GM21423 (cell line): ENCODE measurements at regions not wholly inside any gene's neighbourhood (a gene's known extent, or its start where the extent isn't known, plus 50 kb on each side); places are given as distances from the start of the nearest gene placed in this dataset.

Experiments
- ATAC-seq: cut with Tn5 transposase; IDR thresholded peaks from one replicate; pipeline ENCODE4 v1.9.1; 2021; ENCODE audit warnings: mild to moderate bottlenecking, moderate library complexity; ENCODE audit not compliant: unreplicated experiment

DNA sequence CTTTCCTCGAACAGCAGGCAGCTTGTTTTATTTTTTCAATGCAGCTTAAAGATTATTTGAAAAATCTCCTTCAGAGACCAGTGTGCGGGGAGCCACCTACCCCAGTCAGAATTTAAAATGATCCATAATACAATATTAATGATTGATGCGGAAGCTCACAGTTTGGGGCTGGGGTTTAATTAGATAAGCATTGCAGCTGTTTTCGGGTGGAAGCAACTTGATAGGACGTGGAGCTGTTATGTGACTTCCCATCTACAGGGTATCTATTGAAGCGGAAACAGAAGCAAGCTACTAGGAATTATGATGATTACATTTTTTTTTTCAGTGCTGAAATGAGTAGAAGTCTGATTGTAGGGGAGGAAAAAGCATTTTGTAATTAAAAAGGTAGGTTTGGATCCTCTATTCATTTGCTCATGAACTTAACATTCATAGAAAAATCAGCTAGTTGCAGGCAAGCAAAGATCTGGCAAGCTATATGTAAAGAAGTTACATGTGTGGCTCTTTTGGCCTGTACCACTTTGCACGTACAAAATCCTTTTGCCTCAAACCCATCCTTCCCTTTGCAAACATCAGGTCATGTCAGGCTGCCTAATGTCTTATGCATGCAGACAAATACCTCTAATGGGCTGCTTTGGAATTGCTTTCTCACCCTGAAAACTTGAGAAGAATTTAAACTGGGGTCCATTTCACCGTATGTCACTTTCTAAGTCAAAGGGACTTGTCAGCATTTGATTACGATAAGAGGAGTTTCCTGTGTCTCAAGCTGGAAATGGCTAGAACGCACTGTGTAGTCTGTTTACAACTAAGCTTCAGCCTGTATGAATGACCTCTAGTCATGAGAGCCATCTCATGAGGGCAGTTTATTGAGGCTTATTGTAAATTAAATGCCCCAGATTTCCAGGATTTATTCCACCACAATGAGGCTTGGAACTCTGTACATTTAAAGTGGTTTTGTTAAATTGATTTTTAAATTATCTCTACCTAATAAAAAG lies 267.1 kb upstream of the TMTC4 start:
- ATAC-seq: no peak

DNA sequence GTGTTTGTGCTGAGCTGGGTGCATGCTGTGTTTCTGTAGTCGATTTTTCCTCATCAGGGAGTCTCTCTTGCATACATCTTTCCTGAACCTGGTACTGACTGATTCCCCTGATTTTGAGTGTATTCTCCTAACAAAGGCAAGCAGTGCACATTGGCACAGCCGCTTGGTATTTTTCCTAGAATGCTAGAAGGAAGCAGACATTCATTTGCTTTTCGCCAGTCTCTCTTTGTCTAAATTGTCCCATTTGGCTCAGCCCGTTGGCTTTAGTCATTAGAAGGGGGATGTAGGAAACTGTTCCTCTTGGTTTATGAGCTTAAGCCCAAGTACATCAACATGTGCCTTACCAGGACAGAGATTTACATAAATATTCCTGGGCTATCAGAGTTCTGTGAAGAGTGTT lies 266.1 kb upstream of the TMTC4 start:
- no peak for ATAC-seq

DNA sequence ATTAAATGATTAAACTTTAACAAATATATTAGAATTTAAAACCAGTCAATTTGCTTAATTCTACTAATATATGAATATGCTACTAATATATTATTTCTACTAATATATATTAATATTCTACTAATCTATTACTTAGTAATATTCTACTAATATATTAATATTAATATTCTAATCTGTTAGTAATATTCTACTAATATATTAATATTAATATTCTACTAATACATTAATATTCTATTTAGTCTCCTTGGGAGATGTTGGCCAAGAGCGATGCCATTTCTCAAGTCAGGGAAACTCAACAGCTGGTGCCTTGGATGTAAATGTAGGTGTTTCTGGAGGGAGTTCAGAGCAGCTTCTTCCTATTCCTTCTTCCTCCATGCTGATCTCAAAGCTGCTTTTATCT lies 259.2 kb upstream of the TMTC4 start:
- no peak for ATAC-seq

DNA sequence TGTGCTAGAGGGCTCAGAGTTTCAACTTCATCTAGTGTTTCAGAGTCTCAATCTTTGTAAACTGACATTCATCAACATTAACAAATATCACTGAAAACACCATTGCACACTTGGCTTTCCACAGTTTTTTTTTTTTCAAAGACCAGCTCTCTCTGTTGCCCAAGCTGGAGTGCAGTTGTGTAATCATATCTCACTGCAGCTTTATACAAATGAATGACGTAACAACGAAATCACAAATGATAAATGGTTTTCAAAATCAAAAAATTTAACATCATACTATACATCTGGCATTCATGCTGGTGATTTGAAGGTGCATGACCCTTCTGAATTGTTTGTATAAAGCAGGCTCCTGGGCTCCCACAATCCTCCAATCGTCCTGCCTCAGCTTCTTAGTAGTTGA lies 248.0 kb upstream of the TMTC4 start:
- ATAC-seq: no peak

DNA sequence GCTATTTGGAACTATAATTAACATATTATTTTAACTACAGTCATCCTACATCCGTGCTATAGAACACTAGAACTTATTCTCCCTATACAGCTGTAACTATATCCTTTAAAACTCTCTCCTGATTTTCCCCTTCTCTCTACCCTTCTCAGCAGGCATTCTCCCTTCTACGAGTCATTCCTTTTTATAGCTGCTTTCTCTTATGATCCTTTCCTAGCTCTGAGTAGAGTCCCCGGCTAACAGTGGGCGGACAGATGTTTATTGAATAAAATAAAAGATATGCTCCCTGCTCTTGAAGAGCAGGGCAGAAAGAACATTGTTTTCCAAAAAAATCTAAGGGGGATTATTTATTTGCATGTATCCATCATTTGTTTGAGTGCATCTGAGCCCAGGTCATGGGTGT lies 246.5 kb upstream of the TMTC4 start:
- no peak for ATAC-seq

DNA sequence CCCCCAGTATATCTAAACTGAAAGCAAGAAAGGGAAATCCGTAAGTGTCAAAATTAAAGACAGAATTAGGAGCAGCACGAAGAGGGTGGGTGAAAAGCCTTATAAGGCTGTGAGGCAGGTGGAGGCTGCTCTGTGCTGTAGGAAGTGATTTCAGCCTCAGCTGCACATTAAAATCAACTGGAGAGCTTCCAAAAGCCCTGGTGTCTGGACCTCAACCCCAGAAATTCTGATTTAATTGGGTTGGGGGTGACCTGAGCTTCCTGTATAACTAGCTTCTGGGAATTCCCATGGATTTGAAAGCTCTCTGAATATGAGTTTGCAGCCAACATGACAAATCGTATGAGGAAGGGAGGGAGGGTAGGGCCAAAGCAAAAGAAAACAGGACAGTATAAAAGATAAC lies 242.4 kb upstream of the TMTC4 start:
- no peak for ATAC-seq

DNA sequence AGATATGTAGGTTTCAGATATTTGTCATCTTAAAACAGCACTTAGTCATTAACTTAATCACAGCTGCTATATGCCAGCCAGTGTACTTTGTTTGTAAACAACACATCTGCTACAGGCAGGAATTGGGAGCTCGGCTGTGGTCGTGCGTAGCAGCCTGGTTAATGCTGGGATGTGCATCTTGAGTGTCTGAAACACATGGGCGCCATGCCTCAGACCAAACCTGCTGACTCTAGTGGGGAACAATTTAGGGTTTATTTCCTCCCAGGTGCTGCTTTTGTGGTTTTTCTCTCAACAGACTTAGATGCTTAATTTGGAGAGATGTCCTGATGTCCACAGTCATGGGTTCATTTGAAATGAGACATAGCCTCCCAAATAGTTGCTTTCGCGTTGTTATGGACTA lies 238.5 kb upstream of the TMTC4 start:
- no peak for ATAC-seq

DNA sequence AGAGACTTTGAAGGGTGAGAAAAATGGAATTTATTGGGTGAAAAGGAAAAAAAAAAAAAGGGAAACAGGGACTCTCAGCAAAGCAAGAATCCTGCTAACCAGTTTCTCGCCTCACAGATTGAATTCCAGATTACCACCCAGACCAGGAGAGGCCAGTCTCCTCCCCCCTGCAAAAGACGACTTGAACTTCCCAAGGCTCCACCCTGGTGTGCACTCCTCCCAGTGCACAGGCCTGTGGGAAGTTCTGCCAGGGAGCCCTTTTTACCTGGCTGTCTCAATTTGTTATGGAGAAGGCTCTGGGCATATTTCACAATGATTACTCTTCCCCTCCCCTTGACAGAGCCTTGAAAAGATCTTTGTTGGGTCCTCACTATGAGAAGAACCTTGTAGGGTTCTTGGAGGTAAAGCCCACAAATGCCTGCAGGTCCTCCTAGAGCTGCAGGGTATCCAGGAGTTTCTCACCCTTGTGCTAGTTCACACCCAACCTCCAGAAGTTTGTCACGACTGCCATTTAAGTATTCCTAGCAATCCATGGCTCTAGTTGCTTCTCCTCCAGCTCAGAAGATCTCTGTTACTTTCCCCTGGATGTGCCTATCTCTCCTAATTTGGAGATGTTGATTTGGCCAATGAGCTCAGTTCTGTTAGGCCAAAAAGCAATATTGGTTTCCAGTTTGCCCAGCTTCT lies 229.8 kb upstream of the TMTC4 start:
- no peak for ATAC-seq

DNA sequence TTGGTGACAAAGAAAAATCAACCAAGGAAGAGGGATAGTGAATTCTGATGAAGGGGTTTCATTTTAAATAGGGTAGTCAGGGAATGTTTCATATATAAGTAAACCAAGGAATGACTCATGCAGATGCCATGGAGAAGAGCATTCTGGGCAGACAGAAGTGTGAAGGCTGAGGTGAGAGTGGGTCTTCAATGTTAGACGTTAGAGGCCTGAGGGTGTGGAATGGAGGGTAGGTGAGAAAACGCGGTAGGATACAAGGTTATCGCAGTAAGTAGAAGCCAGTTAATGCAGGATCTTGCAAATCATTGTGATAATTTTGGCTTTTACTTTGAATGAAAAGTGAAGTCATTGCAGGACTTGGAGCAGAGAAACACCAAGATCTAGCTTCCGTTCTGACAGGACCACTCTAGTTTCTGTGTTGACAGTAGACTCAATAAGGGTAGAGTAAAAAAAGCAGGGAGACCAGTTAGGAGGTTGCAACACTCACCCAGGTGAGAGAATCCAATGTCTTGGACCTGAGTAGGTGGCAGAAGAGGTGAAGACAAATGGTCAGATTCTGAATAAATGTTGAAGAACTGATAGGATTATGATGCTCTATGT lies 225.2 kb upstream of the TMTC4 start:
- ATAC-seq: no peak

DNA sequence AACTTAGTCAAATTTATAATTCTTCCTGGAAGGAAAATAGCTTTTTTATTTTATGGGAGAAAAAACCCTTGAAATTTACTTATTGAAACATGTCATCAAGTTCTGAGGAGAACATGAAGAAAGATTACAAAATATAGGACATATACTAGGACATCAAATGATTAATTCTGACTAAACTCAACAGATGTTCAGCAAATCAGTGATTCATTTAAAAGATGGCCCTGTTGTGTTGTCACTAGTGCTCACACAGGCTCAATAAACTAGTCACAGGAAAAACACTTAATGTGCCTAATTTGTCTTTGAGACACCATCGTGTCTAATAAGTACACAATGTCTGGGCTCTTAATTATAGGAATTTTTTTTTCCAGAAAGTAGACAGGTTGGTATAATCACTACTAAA lies 223.8 kb upstream of the TMTC4 start:
- ATAC-seq: no peak

DNA sequence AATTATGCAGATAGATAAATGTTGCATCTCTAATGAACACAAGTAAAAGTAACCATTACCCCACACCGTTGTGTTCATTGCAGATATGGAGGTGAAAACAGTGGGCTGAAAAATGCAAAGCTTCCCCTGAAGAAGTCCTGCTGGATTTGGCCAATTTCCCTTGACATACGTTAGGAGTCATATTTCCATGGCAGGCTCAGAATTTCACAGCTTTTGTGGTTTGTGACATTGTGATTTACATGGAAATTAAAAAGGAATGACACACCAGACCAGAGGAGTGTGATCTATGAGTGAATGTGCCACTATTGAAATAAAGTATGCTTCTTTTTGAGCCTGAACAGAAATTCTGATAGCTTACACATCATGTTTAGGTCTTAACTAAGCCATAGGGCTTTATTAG lies 221.1 kb upstream of the TMTC4 start:
- ATAC-seq: no peak

DNA sequence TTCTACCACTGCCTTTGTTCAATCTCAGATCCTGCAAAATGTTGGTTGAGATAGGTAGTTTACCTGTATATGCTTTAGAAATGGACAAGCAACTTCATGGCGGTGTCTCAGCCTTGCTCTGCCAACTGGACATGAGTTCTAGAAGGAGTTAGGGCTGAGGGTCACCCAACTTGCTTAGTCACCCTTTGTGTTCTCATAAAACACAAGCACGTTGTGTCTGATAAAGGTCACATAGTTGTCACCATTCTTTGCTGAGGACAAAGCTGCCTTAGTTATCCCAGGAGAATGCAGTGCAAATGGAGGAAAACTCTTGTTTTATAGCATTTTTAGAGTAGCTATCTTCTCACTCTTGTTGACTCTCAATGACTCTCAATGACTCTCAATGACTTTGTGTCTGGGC lies 218.4 kb upstream of the TMTC4 start:
- no peak for ATAC-seq

DNA sequence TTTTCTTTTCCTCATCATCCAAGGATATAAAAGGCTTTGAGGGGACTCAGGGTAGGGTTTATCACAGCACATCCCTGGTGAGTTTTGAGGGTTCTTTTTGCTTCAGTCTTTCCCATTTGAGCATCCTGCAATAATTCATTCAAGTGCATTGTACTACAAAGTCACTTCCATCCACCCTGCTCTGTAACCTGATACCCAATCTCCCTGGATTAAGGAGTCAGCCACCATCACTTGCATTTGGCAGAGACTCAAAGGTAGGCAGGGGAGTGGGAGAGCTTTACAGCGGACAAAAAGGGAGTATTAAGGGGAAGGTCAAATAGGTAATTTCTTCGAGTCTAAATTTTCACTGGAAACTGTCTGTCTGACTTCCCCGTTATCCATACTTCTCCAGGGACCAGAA lies 216.1 kb upstream of the TMTC4 start:
- ATAC-seq: no peak

DNA sequence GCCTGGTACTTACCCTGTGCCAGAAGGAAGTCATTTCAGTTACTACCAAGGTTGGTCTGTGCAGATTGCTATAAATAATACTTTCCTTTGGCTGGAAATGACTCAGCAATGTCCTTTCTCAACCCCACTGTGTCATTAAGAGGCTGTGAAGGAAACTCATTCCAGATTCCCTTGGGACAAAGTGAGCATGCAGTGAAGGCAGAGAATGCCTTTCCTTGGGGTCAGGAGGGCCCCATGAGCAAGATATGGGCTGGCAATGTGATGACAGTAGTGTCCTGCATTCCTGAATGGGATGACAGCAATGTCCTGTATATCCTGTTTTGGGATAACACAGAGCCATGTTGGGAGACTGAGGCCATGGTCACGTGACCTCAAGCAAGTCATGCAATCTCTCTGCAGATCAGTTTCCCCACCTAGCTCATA lies 213.1 kb upstream of the TMTC4 start:
- ATAC-seq: no peak

DNA sequence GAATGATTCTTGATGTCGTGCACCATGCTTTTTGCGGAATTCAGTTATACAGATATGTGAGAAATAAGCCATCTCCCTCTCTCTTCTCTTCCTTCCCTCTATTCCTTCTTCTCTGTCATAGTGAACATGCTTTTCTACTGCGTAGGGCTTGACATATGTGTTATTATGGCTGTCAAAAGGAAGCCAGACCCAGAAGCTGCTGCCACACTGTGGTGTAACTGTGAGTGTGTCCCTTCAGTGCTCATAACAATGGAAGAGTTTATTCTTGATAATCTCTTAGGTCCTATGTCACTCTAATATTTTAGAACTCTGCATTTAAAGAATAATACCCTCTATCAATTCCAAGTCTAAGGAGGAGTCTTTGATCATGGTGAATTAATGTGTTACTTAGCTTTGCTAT lies 208.9 kb upstream of the TMTC4 start:
- ATAC-seq: no peak

DNA sequence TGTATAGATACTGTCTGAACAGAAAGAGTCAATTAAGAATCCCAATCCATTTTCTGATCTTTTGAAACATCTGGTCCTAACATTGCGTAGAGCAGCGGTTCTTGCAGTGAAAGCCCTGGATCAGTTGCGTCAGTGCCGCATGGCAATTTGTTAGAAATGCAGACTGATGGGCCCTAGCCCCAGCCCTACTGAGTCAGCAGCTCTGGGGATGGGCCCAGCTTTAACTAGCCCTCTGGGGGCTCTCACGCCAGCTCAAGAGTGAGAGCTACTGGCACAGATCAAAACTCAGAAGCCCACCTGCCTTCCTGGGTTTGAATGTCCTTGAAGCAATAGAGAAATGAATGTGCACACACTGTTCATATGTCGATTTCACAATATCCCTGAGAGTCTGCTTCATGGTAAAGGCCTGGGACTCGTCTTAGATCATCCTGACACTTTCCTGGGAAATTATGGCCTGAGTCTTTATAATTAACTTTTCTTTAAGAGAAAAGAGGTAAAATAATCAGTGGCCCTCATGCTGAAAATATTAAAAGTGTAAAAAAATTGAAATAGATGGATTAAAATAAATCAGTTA lies 206.8 kb upstream of the TMTC4 start:
- no peak for ATAC-seq

DNA sequence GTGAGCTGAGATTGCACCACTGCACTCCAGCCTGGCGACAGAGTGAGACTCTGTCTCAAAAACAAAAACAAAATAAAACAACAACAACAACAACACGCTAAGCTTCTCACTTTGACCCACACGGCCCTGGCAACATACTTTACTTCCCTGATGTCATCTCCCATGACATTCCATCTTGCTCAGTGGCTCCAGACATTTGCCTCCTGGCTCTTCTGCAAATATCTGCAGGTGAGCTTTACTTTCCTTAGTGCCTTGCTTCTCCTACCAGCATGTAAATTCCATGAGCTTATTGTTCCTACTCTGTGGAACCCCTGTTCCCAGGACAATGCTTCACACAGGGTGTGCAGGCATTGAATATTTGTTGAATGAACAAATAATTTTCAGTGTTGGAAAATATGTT lies 205.6 kb upstream of the TMTC4 start:
- ATAC-seq: no peak

DNA sequence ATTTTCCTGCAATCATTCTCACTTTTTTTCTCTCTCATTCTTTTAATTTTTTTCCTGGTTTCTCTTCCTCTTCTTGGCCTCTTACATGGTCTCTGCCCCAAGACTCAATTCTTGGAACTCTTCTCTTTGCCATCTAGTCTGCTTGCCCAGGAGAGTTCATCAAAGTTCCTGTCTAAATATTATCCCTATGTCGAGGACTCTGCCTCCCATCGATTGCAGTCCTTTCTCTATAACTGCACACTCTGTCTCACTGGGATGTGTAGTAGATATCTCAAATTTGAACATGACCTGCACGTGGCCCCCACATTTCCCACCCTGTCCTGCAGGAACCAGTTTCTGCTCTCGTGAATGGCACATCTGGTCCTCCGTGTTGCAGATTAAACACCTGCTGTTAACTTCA lies 204.7 kb upstream of the TMTC4 start:
- no peak for ATAC-seq

DNA sequence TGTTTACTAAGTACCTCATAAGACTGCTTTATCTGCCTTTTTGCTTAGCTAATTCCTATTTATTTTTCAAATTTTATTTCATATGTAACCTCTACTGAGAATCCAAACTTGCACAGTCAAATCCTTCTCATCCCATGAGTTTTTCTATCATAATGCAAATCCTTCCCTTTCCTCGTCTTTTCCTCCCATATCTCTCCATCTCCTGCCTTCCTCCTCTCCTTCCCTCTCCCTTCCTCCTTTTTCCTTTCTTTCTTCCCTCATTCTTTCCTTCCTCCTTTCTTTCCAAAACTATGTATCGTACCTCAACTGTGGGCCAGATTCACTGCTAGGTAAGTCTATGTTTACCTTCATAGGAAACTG lies 201.4 kb upstream of the TMTC4 start:
- no peak for ATAC-seq

DNA sequence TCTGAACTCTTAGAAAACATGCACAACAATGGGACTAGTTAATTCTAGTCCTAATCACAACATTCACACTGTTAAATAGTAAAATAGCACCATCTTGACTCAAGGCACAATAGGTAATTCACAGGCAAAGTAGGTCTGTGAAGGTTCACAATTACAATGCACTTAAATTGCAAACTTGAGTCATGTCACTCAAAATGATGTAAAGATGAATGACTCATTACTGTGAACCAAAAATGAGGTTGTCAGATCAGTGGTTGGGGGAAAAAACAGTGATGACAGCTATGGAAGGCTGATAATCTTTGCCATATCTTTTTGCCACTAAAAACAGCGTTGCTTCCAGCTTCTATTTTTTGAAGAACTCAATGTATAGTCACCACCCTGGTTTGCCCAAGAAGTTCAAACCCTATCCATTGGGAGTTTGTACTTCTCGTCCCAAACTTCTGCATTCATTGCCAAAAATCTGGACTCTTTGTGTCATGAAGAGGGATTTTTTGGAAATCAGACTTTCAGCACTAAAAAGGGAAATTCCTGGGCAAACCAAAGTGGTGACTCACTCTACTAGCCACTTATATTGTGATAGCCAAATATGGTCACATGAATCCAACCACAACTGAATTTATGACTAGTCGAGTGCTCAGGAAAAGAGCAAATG lies 200.9 kb upstream of the TMTC4 start:
- peak; percentile 67 for ATAC-seq

DNA sequence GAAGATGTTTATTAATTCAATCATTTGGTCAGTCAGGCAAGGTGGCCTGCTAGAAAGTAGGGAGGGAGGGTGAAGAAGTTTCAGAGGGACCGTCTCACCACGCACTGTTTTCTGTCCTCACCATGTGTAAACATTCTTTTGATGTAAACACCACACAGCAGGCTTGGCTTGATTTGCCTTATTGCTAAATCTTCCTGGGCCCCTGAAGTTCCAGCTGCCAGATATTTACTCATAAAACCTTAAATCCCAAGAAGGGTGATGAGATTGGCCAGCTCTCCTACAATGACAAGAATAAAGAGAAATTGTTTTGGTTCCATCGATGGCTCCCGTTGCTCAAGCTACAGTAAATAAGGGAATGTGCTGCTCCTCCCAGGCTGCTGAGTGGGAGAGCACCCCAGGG lies 198.2 kb upstream of the TMTC4 start:
- no peak for ATAC-seq
